ENCODE measurements at regions not wholly inside any gene's neighbourhood (a gene's known extent, or its start where the extent isn't known, plus 50 kb on each side); places are given as distances from the start of the nearest gene placed in this dataset.

- no peak overlapping the region for H3K9ac ChIP-seq (ENCODE audit: low read depth, low read length)
- H3K9me3 ChIP-seq (ENCODE audit: insufficient read depth, low read depth, low read length): no peaks in the 10 kb centered on the region
- H3K27ac ChIP-seq (ENCODE audit: low read length): no peak overlapping the region
- no peaks in the 10 kb centered on the region for H3K36me3 ChIP-seq (ENCODE audit: insufficient read depth, low read depth, low read length)
- no peaks in the 10 kb centered on the region for H3K27me3 ChIP-seq (ENCODE audit: insufficient read depth, low read length)
- H3K4me3 ChIP-seq (ENCODE audit: low read length): no peak overlapping the region
- H3K4me1 ChIP-seq (ENCODE audit: insufficient read depth, low read length): no peaks in the 10 kb centered on the region; the same call in 1 of the 2 replicates
Observed at GRCh38 chr10:63769367-63769766, 248.2 kb downstream of the REEP3 start.

GRCh38 chr10:63770523-63770922 is 249.3 kb downstream of the REEP3 start:
- no peaks in the 10 kb centered on the region for H3K9me3 ChIP-seq (ENCODE audit: insufficient read depth, low read depth, low read length)
- no peaks in the 10 kb centered on the region for H3K27me3 ChIP-seq (ENCODE audit: insufficient read depth, low read length)
- no peak overlapping the region for H3K9ac ChIP-seq (ENCODE audit: low read depth, low read length)
- no peaks in the 10 kb centered on the region; the same call in 1 of the 2 replicates for H3K4me1 ChIP-seq (ENCODE audit: insufficient read depth, low read length)
- H3K36me3 ChIP-seq (ENCODE audit: insufficient read depth, low read depth, low read length): no peaks in the 10 kb centered on the region
- H3K4me3 ChIP-seq (ENCODE audit: low read length): no peak overlapping the region
- H3K27ac ChIP-seq (ENCODE audit: low read length): no peak overlapping the region

GRCh38 chr10:63772491-63772890 is 251.3 kb downstream of the REEP3 start:
- Histone ChIP-seq H3K27ac (ENCODE audit: low read length) (no peak overlapping the region), H3K9ac (ENCODE audit: low read depth, low read length) (no peak overlapping the region), H3K36me3 (ENCODE audit: insufficient read depth, low read depth, low read length) (no peaks in the 10 kb centered on the region), H3K9me3 (ENCODE audit: insufficient read depth, low read depth, low read length) (no peaks in the 10 kb centered on the region), H3K4me3 (ENCODE audit: low read length) (no peak overlapping the region), H3K4me1 (ENCODE audit: insufficient read depth, low read length) (no peaks in the 10 kb centered on the region), H3K27me3 (ENCODE audit: insufficient read depth, low read length) (no peaks in the 10 kb centered on the region)

- Histone ChIP-seq H3K4me1 (ENCODE audit: insufficient read depth, low read length) (no peaks in the 10 kb centered on the region), H3K9ac (ENCODE audit: low read depth, low read length) (no peak overlapping the region), H3K4me3 (ENCODE audit: low read length) (no peak overlapping the region), H3K27me3 (ENCODE audit: insufficient read depth, low read length) (no peaks in the 10 kb centered on the region), H3K36me3 (ENCODE audit: insufficient read depth, low read depth, low read length) (no peaks in the 10 kb centered on the region), H3K9me3 (ENCODE audit: insufficient read depth, low read depth, low read length) (no peaks in the 10 kb centered on the region), H3K27ac (ENCODE audit: low read length) (no peak overlapping the region)
Observed at GRCh38 chr10:63773106-63773505, 251.9 kb downstream of the REEP3 start.

- H3K4me3 ChIP-seq (ENCODE audit: low read length): no peak overlapping the region
- H3K9me3 ChIP-seq (ENCODE audit: insufficient read depth, low read depth, low read length): no peaks in the 10 kb centered on the region
- H3K4me1 ChIP-seq (ENCODE audit: insufficient read depth, low read length): no peaks in the 10 kb centered on the region
- H3K36me3 ChIP-seq (ENCODE audit: insufficient read depth, low read depth, low read length): no peaks in the 10 kb centered on the region
- H3K9ac ChIP-seq (ENCODE audit: low read depth, low read length): no peak overlapping the region
- H3K27me3 ChIP-seq (ENCODE audit: insufficient read depth, low read length): no peaks in the 10 kb centered on the region
- no peak overlapping the region for H3K27ac ChIP-seq (ENCODE audit: low read length)
Observed at GRCh38 chr10:63773962-63774361, 252.8 kb downstream of the REEP3 start.

- H3K27ac ChIP-seq (ENCODE audit: low read length): no peak overlapping the region
- no peaks in the 10 kb centered on the region for H3K27me3 ChIP-seq (ENCODE audit: insufficient read depth, low read length)
- no peaks in the 10 kb centered on the region for H3K36me3 ChIP-seq (ENCODE audit: insufficient read depth, low read depth, low read length)
- no peaks in the 10 kb centered on the region for H3K9me3 ChIP-seq (ENCODE audit: insufficient read depth, low read depth, low read length)
- no peaks in the 10 kb centered on the region for H3K4me1 ChIP-seq (ENCODE audit: insufficient read depth, low read length)
- no peak overlapping the region for H3K9ac ChIP-seq (ENCODE audit: low read depth, low read length)
- no peak overlapping the region for H3K4me3 ChIP-seq (ENCODE audit: low read length)
Observed at GRCh38 chr10:63780101-63780500, 258.9 kb downstream of the REEP3 start.

- H3K27ac ChIP-seq (ENCODE audit: low read length): no peak overlapping the region
- H3K9me3 ChIP-seq (ENCODE audit: insufficient read depth, low read depth, low read length): no peaks in the 10 kb centered on the region
- H3K36me3 ChIP-seq (ENCODE audit: insufficient read depth, low read depth, low read length): no peaks in the 10 kb centered on the region
- H3K4me1 ChIP-seq (ENCODE audit: insufficient read depth, low read length): no peaks in the 10 kb centered on the region
- H3K4me3 ChIP-seq (ENCODE audit: low read length): no peak overlapping the region
- H3K9ac ChIP-seq (ENCODE audit: low read depth, low read length): no peak overlapping the region
- H3K27me3 ChIP-seq (ENCODE audit: insufficient read depth, low read length): no peaks in the 10 kb centered on the region
Observed at GRCh38 chr10:63781226-63781625, 260.0 kb downstream of the REEP3 start.

- H3K27ac ChIP-seq (ENCODE audit: low read length): no peak overlapping the region
- no peaks in the 10 kb centered on the region for H3K9me3 ChIP-seq (ENCODE audit: insufficient read depth, low read depth, low read length)
- H3K4me3 ChIP-seq (ENCODE audit: low read length): no peak overlapping the region
- H3K9ac ChIP-seq (ENCODE audit: low read depth, low read length): no peak overlapping the region
- H3K27me3 ChIP-seq (ENCODE audit: insufficient read depth, low read length): no peaks in the 10 kb centered on the region
- no peaks in the 10 kb centered on the region for H3K4me1 ChIP-seq (ENCODE audit: insufficient read depth, low read length)
- no peaks in the 10 kb centered on the region for H3K36me3 ChIP-seq (ENCODE audit: insufficient read depth, low read depth, low read length)
Observed at GRCh38 chr10:63783882-63784281, 262.7 kb downstream of the REEP3 start.

- Histone ChIP-seq H3K36me3 (ENCODE audit: insufficient read depth, low read depth, low read length) (no peaks in the 10 kb centered on the region), H3K27me3 (ENCODE audit: insufficient read depth, low read length) (no peaks in the 10 kb centered on the region), H3K9me3 (ENCODE audit: insufficient read depth, low read depth, low read length) (no peaks in the 10 kb centered on the region), H3K4me3 (ENCODE audit: low read length) (no peak overlapping the region), H3K27ac (ENCODE audit: low read length) (no peak overlapping the region), H3K4me1 (ENCODE audit: insufficient read depth, low read length) (no peaks in the 10 kb centered on the region), H3K9ac (ENCODE audit: low read depth, low read length) (no peak overlapping the region)
Observed at GRCh38 chr10:63788152-63788821, 267.1 kb downstream of the REEP3 start.

- no peak overlapping the region for H3K9ac ChIP-seq (ENCODE audit: low read depth, low read length)
- H3K9me3 ChIP-seq (ENCODE audit: insufficient read depth, low read depth, low read length): no peaks in the 10 kb centered on the region
- H3K27ac ChIP-seq (ENCODE audit: low read length): no peak overlapping the region
- no peak overlapping the region for H3K4me3 ChIP-seq (ENCODE audit: low read length)
- H3K36me3 ChIP-seq (ENCODE audit: insufficient read depth, low read depth, low read length): no peaks in the 10 kb centered on the region
- H3K27me3 ChIP-seq (ENCODE audit: insufficient read depth, low read length): no peaks in the 10 kb centered on the region
- H3K4me1 ChIP-seq (ENCODE audit: insufficient read depth, low read length): peaks cover 5% of the 10 kb centered on the region; the same call in 1 of the 2 replicates
Observed at GRCh38 chr10:63795094-63795860, 274.1 kb downstream of the REEP3 start.

- no peaks in the 10 kb centered on the region for H3K9me3 ChIP-seq (ENCODE audit: insufficient read depth, low read depth, low read length)
- no peaks in the 10 kb centered on the region for H3K36me3 ChIP-seq (ENCODE audit: insufficient read depth, low read depth, low read length)
- H3K27me3 ChIP-seq (ENCODE audit: insufficient read depth, low read length): no peaks in the 10 kb centered on the region
- no peak overlapping the region for H3K27ac ChIP-seq (ENCODE audit: low read length)
- no peak overlapping the region for H3K9ac ChIP-seq (ENCODE audit: low read depth, low read length)
- peaks cover 5% of the 10 kb centered on the region; the same call in 1 of the 2 replicates for H3K4me1 ChIP-seq (ENCODE audit: insufficient read depth, low read length)
- no peak overlapping the region for H3K4me3 ChIP-seq (ENCODE audit: low read length)
Observed at GRCh38 chr10:63798599-63799498, 277.6 kb downstream of the REEP3 start.

Measured in iPS-20b (cell line).